AG09309 (cell line): ENCODE measurements at regions not wholly inside any gene's neighbourhood (a gene's known extent, or its start where the extent isn't known, plus 50 kb on each side); places are given as distances from the start of the nearest gene placed in this dataset.
"Not testable (repeated sequence)": the region's sequence is repeated elsewhere in the genome, so short reads cannot be mapped to it uniquely, and the experiment has no call there.

Experiments used
- DNase-seq: peaks from one replicate; pipeline ENCODE4 v3.0.0-alpha.2; 2010; ENCODE audit warnings: low read depth
- H3K4me3 ChIP-seq: 2 replicates; pipeline ENCODE4 v1.5.1; 2011; ENCODE audit warnings: mild to moderate bottlenecking, low read depth, low read length, moderate library complexity; ENCODE audit not compliant: control insufficient read depth
- TF ChIP-seq, protein P1 (sequence below): IDR thresholded peaks from 2 replicates; pipeline ENCODE4 v1.5.1; 2011; ENCODE audit warnings: mild to moderate bottlenecking, low read depth, low read length, inconsistent platforms; ENCODE audit not compliant: insufficient read depth, control insufficient read depth; ENCODE audit errors: missing control alignments

DNA sequence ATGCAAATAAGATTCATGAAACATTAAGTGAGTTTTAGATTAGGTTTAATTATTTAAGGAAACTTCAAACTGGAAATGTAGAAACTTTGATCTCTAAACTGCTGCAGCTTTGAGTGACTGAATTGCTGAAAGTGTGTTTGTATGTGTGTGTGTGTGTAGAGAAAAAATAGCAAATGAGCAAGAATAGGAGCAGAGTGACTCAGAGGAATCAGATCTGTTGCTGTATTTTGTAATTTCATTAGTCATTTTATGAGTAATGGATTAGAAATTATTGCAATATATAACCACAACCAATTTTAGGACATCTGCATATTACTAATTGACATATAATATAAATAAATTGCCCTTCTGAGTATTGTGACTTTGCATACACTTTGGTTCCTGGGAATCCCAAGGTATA, 52.8 kb upstream of the SLC9A9 start:
- no peak overlapping the region for H3K4me3 ChIP-seq
- TF ChIP-seq, protein P1, sequence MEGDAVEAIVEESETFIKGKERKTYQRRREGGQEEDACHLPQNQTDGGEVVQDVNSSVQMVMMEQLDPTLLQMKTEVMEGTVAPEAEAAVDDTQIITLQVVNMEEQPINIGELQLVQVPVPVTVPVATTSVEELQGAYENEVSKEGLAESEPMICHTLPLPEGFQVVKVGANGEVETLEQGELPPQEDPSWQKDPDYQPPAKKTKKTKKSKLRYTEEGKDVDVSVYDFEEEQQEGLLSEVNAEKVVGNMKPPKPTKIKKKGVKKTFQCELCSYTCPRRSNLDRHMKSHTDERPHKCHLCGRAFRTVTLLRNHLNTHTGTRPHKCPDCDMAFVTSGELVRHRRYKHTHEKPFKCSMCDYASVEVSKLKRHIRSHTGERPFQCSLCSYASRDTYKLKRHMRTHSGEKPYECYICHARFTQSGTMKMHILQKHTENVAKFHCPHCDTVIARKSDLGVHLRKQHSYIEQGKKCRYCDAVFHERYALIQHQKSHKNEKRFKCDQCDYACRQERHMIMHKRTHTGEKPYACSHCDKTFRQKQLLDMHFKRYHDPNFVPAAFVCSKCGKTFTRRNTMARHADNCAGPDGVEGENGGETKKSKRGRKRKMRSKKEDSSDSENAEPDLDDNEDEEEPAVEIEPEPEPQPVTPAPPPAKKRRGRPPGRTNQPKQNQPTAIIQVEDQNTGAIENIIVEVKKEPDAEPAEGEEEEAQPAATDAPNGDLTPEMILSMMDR: no peak
- DNase-seq: peak; percentile 86

DNA sequence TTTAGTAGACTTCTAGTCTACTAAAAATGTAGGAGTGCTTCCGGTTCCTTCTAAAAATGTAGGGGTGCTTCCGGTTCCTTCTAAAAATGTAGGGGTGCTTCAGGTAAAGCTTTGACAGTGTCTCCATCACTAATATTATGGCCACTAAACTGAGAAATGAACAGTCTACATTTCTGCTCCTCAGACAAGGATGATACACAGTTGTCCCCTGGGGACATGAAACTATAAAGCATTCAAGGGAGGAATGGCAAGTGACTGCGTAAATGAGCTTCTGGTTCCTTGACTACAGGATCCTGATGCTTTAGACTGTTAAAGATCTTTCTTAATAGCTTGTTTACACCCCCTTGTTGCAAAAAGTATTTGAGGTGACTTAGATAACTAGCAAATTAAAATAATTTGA, 53.9 kb upstream of the SLC9A9 start:
- DNase-seq: no peak
- TF ChIP-seq, protein P1: no peak

DNA sequence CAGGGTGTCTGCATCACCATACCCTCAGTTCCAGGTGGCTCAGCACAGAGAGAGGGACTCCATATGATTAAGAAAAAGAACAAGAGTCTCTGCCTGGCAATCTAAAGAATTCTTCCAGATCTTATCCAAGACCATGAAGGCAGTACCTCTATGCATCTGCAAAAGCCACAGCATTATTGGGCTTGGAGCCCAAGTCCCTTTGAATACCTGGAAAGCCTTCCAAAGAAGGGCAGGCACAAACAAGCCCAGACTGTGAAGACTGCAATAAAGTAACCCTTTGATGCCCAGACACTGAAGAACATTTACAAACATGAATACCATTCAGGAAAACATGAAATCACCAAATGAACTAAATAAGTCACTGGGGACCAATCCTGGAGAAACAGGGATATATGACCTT, 60.9 kb upstream of the DIPK2A start:
- H3K4me3 ChIP-seq: no peak overlapping the region
- TF ChIP-seq, protein P1: no peak
- DNase-seq: no peak

More for the DNA sequence above, 53.9 kb upstream of the SLC9A9 start:
- no peak overlapping the region for H3K4me3 ChIP-seq

DNA sequence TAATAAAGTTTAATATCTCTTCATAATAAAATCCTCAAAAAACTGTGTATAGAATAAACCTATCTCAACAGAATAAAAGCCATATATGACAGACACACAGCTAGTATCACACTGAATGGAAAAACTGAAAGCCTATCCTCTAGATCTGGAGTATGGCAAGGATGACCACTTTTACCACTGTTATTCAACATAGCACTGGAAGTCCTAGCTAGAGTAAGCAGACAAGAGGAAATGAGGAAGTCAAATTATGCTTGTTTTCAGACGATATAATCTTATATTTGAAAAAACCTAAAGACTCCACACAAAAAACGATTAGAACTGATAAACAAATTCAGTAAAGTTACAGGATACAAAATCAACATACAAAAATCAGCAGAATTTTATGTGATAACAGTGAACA, 57.4 kb upstream of the DIPK2A start:
- no peak for DNase-seq

DNA sequence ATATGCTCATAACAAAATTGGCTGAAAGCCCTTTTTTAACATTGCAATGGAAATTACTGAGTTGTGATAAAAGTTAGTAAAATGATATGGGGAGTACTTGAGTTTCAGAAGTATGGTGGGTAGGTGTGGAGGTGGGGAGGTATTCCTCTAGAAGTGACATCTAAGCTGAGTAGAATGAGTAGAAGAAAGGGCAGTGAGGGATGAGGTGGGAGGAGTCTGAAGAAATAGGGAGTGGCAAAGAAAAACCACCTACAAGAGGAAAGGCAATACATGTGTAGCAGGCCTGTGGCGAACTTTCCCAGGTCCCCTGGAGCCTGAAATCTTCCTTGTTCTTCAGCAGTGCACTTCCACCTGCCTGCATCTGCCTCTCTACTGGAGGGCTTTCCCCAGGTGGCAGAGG, 52.8 kb upstream of the DIPK2A start:
- DNase-seq: no peak
- TF ChIP-seq, protein P1: no peak
- no peak overlapping the region for H3K4me3 ChIP-seq

More for the DNA sequence above, 57.4 kb upstream of the DIPK2A start:
- no peak overlapping the region for H3K4me3 ChIP-seq
- TF ChIP-seq, protein P1: no peak

DNA sequence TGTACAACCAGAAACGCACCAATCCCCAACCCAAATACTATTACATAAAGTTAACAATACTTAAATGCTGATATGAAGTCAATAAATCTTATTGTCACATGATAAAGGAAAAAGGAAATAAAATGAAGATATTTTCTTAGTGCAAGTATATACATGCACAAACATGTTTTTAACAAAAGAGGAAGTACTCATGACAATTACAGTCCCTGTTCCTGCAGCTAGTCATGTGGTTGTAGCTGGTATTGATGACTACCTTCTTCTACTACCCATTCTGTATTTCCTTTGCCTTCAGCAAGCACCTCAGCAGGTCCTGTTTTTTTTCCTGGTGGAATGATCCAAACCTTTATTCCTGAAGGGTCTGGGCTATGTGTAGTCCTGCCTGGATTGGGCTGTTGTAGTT, 50.4 kb upstream of the DIPK2A start:
- DNase-seq, H3K4me3 ChIP-seq: not testable (repeated sequence)
